HCEC 1CT (cell line): ENCODE measurements at regions not wholly inside any gene's neighbourhood (a gene's known extent, or its start where the extent isn't known, plus 50 kb on each side); places are given as distances from the start of the nearest gene placed in this dataset.

ENCODE experiments used
- DNase-seq: peaks from one replicate; pipeline ENCODE4 v3.0.0-alpha.2; 2017

GRCh38 chr11:134792044-134792443 lies 380.0 kb upstream of the B3GAT1 start:
- DNase-seq, result no peak

GRCh38 chr11:134791102-134791501 lies 379.1 kb upstream of the B3GAT1 start:
- no peak for DNase-seq

- DNase-seq, result no peak
Observed at GRCh38 chr11:134789104-134789503, 377.1 kb upstream of the B3GAT1 start.

- no peak for DNase-seq
Observed at GRCh38 chr11:134786636-134787035, 374.6 kb upstream of the B3GAT1 start.

- DNase-seq, result no peak
Observed at GRCh38 chr11:134785660-134786284, 373.7 kb upstream of the B3GAT1 start.

GRCh38 chr11:134785059-134785458 lies 373.0 kb upstream of the B3GAT1 start:
- no peak for DNase-seq

- DNase-seq, result no peak
Observed at GRCh38 chr11:134784568-134784967, 372.5 kb upstream of the B3GAT1 start.

GRCh38 chr11:134784046-134784445 lies 372.0 kb upstream of the B3GAT1 start:
- DNase-seq, result no peak

GRCh38 chr11:134783234-134783633 lies 371.2 kb upstream of the B3GAT1 start:
- DNase-seq, result no peak

- no peak for DNase-seq
Observed at GRCh38 chr11:134781380-134781866, 369.4 kb upstream of the B3GAT1 start.

GRCh38 chr11:134780486-134781147 lies 368.6 kb upstream of the B3GAT1 start:
- no peak for DNase-seq

GRCh38 chr11:134779179-134779578 lies 367.1 kb upstream of the B3GAT1 start:
- no peak for DNase-seq

GRCh38 chr11:134768463-134768862 lies 356.4 kb upstream of the B3GAT1 start:
- DNase-seq, result no peak

GRCh38 chr11:134765565-134765964 lies 353.5 kb upstream of the B3GAT1 start:
- DNase-seq, result no peak

GRCh38 chr11:134764966-134765365 lies 352.9 kb upstream of the B3GAT1 start:
- DNase-seq, result no peak

- no peak for DNase-seq
Observed at GRCh38 chr11:134764367-134764766, 352.3 kb upstream of the B3GAT1 start.

GRCh38 chr11:134763030-134763388 lies 351.0 kb upstream of the B3GAT1 start:
- no peak for DNase-seq

- no peak for DNase-seq
Observed at GRCh38 chr11:134762248-134763029, 350.4 kb upstream of the B3GAT1 start.

- DNase-seq, result no peak
Observed at GRCh38 chr11:134761926-134762247, 349.8 kb upstream of the B3GAT1 start.

- DNase-seq, result no peak
Observed at GRCh38 chr11:134761386-134761785, 349.3 kb upstream of the B3GAT1 start.

GRCh38 chr11:134760957-134761356 lies 348.9 kb upstream of the B3GAT1 start:
- no peak for DNase-seq

GRCh38 chr11:134760299-134760698 lies 348.3 kb upstream of the B3GAT1 start:
- no peak for DNase-seq

- DNase-seq, result no peak
Observed at GRCh38 chr11:134759855-134760254, 347.8 kb upstream of the B3GAT1 start.

GRCh38 chr11:134759274-134759673 lies 347.2 kb upstream of the B3GAT1 start:
- DNase-seq, result no peak
